Ovary (tissue), 3 donors: ENCODE measurements at regions not wholly inside any gene's neighbourhood (a gene's known extent, or its start where the extent isn't known, plus 50 kb on each side); places are given as distances from the start of the nearest gene placed in this dataset.

Source experiments
- POLR2A ChIP-seq: fragments of 450-650 bp; IDR thresholded peaks from one replicate; pipeline ENCODE4 v1.6.1; 2017; ENCODE audit warnings: antibody characterized with exemption, mild to moderate bottlenecking, moderate library complexity
- TF ChIP-seq, protein P1 (sequence below), 3 donors: fragments of 450-650 bp in 2 of 3; fragments of 200-600 bp in 1 of 3; IDR thresholded peaks; one replicate each; pipeline versions ENCODE4 v1.5.1 to v1.8.0; 2016 to 2022; ENCODE audit warnings: antibody characterized with exemption in 3 of 3, mild to moderate bottlenecking in 1 of 3
- donor health status: DM: no; HTN: no; CAD: no.

DNA sequence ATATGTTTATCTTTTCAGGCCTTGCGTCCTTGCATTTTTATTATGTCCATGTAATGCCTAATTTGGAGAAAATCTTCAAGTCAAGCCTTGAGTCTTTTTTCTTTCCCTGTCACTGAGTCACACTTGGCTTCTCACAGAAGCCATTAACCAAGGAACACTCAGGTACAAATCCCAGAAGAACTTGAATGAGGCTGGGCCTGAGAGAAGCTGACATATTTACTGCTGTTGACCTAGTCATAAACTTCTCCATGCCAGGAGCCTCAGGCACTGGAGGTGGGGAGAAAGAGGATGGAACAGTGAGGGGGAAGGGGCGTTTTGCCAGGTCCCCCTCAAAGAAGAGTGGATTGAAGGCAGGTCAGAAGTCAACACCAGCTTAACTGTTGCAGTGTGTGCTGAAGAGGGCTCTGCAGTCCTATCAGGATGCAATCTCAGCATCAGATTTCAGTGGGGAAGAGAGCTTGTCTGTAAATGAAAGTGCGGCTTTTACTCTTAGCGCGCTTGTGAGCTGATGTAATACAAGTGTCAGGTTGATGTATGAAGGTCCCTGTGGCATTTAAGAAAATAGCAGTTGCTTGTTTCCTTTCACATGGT lies 526.0 kb downstream of the ETS1 start:
- TF ChIP-seq, protein P1, sequence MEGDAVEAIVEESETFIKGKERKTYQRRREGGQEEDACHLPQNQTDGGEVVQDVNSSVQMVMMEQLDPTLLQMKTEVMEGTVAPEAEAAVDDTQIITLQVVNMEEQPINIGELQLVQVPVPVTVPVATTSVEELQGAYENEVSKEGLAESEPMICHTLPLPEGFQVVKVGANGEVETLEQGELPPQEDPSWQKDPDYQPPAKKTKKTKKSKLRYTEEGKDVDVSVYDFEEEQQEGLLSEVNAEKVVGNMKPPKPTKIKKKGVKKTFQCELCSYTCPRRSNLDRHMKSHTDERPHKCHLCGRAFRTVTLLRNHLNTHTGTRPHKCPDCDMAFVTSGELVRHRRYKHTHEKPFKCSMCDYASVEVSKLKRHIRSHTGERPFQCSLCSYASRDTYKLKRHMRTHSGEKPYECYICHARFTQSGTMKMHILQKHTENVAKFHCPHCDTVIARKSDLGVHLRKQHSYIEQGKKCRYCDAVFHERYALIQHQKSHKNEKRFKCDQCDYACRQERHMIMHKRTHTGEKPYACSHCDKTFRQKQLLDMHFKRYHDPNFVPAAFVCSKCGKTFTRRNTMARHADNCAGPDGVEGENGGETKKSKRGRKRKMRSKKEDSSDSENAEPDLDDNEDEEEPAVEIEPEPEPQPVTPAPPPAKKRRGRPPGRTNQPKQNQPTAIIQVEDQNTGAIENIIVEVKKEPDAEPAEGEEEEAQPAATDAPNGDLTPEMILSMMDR (IDR thresholded peaks at IDR 0.05): no peak
- no peak for TF ChIP-seq POLR2A
